DLD1 (cell line): ENCODE measurements at regions not wholly inside any gene's neighbourhood (a gene's known extent, or its start where the extent isn't known, plus 50 kb on each side); places are given as distances from the start of the nearest gene placed in this dataset.

ENCODE experiments used
- in situ Hi-C: cut with HindIII; loops from 2 replicates; pipeline ENCODE4 v1.10.0; 2017; ENCODE audit warnings: low sequenced_read_pairs

DNA sequence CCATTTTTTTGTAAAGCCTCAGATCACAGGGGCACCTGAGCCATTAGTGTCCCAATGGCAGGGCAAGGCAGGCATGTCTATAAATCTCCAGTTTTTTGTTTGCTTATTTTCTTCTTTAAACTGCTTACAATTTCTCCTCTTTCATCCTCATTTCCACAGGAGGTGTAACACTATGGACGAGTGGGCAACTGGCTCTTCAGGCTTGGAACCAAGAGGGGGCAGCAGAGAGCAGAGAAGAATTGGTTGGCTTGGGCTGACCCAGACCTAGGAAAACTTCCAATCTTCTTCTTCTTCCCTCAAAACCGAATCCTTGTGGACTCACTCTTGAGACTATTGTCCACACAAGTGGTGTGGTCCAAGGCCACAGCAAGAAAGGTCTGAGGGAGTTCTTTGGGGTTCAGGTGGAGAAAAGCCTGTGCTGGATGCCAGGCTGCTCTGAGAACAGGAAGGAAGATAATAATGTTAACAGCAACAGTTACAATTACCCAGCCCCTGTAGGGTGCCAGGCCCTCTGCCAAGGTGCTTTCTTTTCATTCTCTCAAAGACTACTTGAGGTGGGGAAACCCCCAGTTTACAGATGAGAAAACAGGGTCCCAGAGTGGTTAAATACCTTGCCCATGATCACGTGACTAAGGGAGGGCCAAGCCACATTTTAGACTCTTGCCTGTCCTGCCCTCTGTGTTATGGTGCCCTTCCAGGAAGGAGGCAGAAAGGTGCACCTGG is 70.7 kb upstream of the E2F8 start:
- in situ Hi-C loops = no loop called here

DNA sequence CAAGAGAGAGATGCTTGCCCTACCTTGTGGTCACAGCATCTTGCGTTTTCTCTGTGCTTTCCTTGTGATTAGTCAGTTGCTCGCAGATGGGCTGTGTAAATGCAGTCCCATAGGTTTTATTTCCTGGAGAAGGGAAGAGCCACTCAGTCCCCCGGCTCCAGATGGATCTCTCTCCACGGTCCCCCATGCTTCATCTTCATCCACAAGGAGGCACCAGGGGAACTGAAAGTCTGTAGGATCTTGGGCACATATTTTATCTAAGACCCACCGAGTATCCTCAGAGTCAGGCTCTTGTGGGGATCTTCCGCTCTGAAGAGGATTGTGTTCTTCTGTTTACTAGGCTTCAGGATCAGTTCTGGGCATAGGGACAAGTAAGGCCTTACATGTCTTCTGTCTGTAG is 66.8 kb upstream of the E2F8 start:
- in situ Hi-C loops = no loop called here

DNA sequence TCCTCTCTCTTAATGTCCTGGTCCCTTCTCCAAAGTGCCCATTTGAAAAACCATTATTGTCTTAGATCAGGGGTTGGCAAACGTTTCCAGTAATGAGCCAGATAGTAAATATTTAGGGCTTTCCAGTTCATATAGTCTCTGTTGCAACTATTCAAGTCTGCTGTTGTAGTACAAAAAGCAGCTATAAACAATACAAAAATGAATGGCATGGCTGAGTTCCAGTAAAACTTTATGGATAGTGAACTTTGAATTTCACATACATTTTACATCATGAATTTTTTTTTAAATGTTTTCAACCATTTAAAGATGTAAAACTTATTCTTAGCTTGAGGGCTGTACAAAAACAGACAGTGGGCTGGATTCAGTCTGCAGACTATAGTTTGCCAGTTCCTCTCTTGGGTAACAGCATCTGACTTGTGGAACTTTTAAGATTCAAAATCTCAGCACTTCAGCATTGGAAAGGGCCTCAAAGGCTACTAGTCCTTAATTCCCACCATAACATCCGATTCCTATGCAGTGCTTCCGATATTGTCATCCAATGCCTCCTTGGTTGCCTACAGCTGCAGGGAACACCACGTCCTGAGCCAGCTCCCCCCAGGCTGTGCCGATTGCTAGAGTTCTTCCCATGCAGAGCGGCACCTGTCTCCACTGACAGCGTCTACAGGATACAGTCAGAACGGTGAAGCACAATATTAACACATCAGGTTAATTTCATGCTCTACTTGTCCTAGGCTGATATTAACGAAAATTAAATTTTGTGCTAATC is 65.6 kb upstream of the E2F8 start:
- in situ Hi-C loops = no loop called here

DNA sequence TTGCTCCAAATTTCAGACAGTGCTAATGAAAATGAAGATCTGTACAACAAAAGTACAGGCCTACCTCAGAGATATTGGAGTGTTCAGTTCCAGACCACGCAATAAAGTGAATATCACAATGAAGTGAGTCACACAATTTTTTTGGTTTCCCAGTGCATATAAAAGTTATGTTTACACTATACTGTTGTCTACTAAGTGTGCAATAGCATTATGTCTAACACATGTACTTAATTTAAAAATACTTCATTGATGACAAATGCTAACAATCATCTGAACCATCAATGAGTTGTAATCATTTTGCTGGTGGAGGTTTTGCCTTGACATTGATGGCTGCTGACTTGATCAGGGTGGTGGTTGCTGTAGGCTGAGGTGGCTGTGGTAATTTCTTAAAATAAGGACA is 60.6 kb upstream of the E2F8 start:
- in situ Hi-C loops = no loop called here

GRCh38 chr11:19294444-19294843 is 53.7 kb upstream of the E2F8 start:
- in situ Hi-C loops = no loop called here

DNA sequence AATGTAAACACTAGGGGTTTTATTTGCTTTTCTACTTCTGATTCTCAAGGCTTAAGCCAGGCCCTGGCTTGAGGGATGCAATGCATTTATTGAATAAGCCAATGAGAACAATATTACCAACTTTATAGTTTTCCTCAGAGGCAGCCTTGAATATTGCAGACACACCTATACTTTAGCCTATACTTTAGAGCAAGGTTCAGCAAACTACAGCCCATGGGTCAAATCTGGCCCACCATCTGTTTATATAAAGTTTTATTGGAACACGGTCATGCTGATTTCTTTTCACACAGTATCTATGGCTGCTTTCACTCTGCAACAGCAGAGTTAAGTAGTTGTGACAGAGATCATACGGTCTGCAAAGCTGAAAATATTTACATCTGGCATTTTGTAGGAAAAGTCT is 50.3 kb upstream of the E2F8 start:
- in situ Hi-C loops = no loop called here
